AG09309 (cell line): ENCODE measurements at regions not wholly inside any gene's neighbourhood (a gene's known extent, or its start where the extent isn't known, plus 50 kb on each side); places are given as distances from the start of the nearest gene placed in this dataset.

Experiments used
- DNase-seq: peaks from one replicate; pipeline ENCODE4 v3.0.0-alpha.2; 2010; ENCODE audit warnings: low read depth
- H3K4me3 ChIP-seq: 2 replicates; pipeline ENCODE4 v1.5.1; 2011; ENCODE audit warnings: mild to moderate bottlenecking, low read depth, low read length, moderate library complexity; ENCODE audit not compliant: control insufficient read depth
- TF ChIP-seq, protein P1 (sequence below): IDR thresholded peaks from 2 replicates; pipeline ENCODE4 v1.5.1; 2011; ENCODE audit warnings: mild to moderate bottlenecking, low read depth, low read length, inconsistent platforms; ENCODE audit not compliant: insufficient read depth, control insufficient read depth; ENCODE audit errors: missing control alignments

DNA sequence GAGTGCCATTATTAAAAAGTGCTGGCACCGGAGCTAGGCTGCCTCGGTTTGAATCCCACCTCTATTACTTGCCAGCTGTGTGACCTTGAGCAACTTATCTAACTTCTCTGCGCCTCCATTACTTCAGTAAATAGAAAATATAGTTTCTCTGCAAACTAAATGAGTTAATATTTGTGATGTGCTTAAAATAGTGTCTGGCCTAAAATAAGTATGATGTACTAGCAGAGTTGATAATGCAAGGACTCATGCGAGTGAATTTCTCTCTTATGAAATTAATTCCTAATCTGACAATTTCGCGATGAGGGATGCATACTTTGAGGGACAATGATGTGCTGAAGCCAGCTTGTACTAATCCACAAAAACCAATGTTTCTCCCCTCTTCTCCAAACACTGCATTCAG lies 180.8 kb upstream of the NTF3 start:
- no peak overlapping the region for H3K4me3 ChIP-seq
- TF ChIP-seq, protein P1, sequence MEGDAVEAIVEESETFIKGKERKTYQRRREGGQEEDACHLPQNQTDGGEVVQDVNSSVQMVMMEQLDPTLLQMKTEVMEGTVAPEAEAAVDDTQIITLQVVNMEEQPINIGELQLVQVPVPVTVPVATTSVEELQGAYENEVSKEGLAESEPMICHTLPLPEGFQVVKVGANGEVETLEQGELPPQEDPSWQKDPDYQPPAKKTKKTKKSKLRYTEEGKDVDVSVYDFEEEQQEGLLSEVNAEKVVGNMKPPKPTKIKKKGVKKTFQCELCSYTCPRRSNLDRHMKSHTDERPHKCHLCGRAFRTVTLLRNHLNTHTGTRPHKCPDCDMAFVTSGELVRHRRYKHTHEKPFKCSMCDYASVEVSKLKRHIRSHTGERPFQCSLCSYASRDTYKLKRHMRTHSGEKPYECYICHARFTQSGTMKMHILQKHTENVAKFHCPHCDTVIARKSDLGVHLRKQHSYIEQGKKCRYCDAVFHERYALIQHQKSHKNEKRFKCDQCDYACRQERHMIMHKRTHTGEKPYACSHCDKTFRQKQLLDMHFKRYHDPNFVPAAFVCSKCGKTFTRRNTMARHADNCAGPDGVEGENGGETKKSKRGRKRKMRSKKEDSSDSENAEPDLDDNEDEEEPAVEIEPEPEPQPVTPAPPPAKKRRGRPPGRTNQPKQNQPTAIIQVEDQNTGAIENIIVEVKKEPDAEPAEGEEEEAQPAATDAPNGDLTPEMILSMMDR = no peak
- DNase-seq = no peak

DNA sequence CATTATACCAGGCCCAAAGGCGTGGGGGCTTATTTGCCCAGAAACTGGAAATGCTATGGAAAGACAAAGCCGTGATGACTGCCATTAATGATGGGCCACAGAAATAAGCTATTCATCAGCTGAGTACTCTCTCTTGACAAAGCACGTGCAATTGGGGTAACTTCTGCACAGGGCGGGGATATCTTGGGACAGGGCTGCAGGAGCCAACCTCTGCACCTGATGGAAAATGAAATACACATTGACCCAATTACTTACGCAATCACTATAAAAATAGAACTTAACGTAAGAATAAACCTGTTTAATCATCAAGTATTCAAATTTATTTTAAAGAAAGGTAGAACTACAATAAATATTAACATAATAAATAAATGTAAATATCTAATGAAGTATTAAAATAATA lies 180.1 kb upstream of the NTF3 start:
- no peak overlapping the region for H3K4me3 ChIP-seq
- DNase-seq = no peak
- TF ChIP-seq, protein P1 = no peak

DNA sequence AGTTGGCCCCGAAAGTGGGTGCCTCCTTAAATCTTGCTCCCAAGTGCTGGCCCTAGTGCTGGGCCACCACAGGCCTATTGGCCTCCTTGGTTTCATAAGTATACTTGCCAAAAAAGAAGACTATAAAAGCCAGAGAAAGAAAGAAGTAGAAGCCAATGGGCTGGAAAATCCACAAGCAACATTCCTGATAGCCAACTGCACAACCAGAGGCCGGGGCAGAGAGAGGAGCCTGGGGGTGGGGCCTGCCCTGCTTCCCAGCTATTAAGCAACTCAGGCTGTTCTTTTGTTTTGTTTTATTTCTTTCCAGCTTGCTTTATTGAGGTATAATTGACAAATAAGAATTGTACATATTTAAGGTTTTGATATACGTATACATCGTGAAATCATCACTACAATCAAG lies 177.2 kb upstream of the NTF3 start:
- TF ChIP-seq, protein P1 = no peak
- no peak overlapping the region for H3K4me3 ChIP-seq
- DNase-seq = no peak

DNA sequence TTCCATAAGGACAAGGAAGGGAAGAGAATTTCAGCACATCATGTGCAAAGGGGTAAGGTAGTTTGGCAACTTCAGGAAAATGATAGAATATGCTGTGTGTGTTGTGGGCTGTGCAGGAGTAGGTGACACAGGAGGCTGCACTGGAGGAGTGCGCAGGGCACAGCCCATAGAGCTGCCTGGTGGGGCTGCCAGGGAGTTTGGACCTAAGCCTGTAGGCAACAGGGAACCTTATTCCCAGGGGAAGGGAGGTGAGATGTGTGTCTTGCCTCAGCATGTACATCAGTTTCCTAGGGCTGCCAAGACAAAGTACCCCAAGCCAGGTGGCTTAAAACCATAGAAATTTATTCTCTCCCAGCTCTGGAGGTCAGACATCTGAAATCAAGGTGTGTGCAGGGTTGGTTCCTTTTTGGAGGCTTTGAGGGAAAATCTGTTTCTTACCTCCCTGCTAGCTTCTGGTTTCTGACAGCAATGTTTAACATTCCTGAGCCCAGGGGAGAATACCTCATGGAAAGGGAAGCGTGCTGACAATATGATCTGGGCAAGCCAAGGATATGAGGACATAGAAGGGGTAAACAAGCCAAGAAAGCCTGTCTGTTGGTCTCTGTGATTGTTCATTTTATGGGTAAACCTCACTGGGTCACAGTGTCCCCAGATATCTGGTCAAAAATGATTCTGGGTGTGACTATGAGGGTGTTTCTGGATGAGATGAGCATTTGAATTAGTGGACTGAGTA lies 174.0 kb upstream of the NTF3 start:
- H3K4me3 ChIP-seq = no peak overlapping the region
- no peak for DNase-seq
- TF ChIP-seq, protein P1 = no peak

DNA sequence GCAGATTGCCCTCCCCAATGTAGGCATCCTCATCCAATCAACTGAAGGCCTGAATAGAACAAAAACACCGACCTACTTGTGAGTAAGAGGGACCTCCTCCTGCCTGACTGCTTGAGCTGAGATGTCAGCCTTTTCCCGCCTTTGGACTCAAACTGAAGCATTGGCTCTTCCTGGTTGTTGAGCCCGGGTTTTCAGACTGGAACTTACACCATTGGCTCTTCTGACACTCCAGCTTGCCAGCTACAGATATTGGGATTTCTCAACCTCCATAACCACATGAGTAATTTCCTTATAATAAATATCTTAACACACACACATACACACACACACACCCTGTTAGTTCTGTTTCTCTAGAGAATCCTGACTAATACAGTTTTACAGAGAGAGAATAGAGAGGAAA lies 173.4 kb upstream of the NTF3 start:
- H3K4me3 ChIP-seq = no peak overlapping the region
- TF ChIP-seq, protein P1 = no peak
- peak; percentile 97 for DNase-seq

DNA sequence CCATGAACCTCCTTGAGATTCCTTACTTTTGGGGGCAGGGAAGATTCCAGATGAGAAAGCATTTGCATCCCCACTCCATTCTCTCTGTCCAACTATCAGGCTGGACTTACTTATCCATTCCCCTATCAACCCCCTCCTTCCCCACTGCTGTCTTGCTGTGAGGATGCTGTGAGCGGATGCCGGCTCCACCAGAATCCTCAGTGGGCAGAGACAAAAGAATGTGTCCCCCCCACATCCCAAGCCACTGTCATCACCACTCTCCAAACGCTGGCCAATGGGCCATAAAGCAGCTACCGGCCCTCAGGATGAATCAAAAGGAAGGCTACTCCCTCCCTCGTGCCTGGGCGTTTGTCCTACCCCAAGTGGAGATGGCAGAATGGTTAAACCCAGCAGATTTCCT lies 173.0 kb upstream of the NTF3 start:
- H3K4me3 ChIP-seq = no peak overlapping the region
- TF ChIP-seq, protein P1 = no peak
- DNase-seq = no peak

DNA sequence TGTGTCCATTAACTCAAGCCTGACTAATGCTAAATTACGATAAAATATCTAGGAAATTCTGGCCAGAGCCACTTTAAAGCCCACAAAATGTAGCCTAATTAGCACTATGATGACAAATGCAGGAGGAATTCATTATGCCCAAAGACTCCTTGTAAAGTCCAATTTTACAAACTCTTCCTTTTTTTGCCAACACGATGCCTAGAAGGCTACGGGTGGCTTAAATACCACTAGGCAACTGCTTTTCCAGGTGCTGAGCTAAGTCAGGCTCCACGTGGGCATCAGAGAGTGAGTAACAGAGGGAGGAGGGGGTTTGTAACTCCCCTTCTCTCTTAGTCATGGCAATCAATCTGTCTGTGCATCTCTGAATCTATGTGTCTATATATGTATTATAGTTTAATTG lies 172.4 kb upstream of the NTF3 start:
- no peak overlapping the region for H3K4me3 ChIP-seq
- TF ChIP-seq, protein P1 = no peak
- peak; percentile 28 for DNase-seq
